Lung (tissue), 11 donors: ENCODE measurements at regions not wholly inside any gene's neighbourhood (a gene's known extent, or its start where the extent isn't known, plus 50 kb on each side); places are given as distances from the start of the nearest gene placed in this dataset.

Source experiments
- ATAC-seq: fragments of 200-7000 bp; cut with Tn5 transposase; one replicate; pipeline ENCODE4 v1.9.1; 2020; ENCODE audit warnings: moderate number of reproducible peaks; ENCODE audit not compliant: insufficient read depth, low FRiP score
- DNase-seq, 3 donors: peaks; one replicate each; pipeline ENCODE4 v3.0.0-alpha.2; 2013 to 2017
- H3K27ac ChIP-seq, 2 donors: one replicate each; pipeline ENCODE4 v1.5.1; 2013; ENCODE audit warnings: mild to moderate bottlenecking in 2 of 2, moderate library complexity in 2 of 2, control low read depth in 1 of 2, inconsistent platforms in 1 of 2, low read depth in 1 of 2, low read length in 1 of 2
- H3K27me3 ChIP-seq, 3 donors: one replicate each; pipeline ENCODE4 v1.5.1; 2013; ENCODE audit warnings: low read length in 2 of 3; ENCODE audit not compliant: control insufficient read depth in 3 of 3, insufficient read depth in 3 of 3
- H3K36me3 ChIP-seq, 4 donors: one replicate each; pipeline ENCODE4 v1.5.1; 2013; ENCODE audit warnings: low read length in 4 of 4, mild to moderate bottlenecking in 1 of 4, moderate library complexity in 1 of 4; ENCODE audit not compliant: control insufficient read depth in 4 of 4, insufficient read depth in 4 of 4
- H3K4me1 ChIP-seq, 5 donors: one replicate each; pipeline ENCODE4 v1.5.1; 2013; ENCODE audit warnings: low read length in 5 of 5, mild to moderate bottlenecking in 2 of 5, moderate library complexity in 1 of 5; ENCODE audit not compliant: control insufficient read depth in 5 of 5, insufficient read depth in 5 of 5
- H3K4me3 ChIP-seq: one replicate; pipeline ENCODE4 v1.5.1; 2013; ENCODE audit warnings: mild to moderate bottlenecking, control low read depth, moderate library complexity
- H3K9ac ChIP-seq, 2 donors: one replicate each; pipeline ENCODE4 v1.5.1; 2013; ENCODE audit warnings: low read length in 2 of 2, control low read depth in 1 of 2; ENCODE audit not compliant: insufficient read depth in 1 of 2
- H3K9me3 ChIP-seq, 4 donors: one replicate each; pipeline ENCODE4 v1.5.1; 2013; ENCODE audit warnings: low read length in 3 of 4, mild to moderate bottlenecking in 1 of 4, moderate library complexity in 1 of 4; ENCODE audit not compliant: control insufficient read depth in 4 of 4, insufficient read depth in 3 of 4
- WGBS, 2 donors: extraction: QIAGEN DNeasy Blood & Tissue Kit; methylation state at CpG; one replicate each; pipeline ENCODE4 v1.1.7; 2013; 5-methylcytosine and 5-hydroxymethylcytosine counted together
- TF ChIP-seq, protein P1 (sequence below): IDR thresholded peaks from 2 replicates; pipeline ENCODE4 v1.5.1; 2012; ENCODE audit warnings: mild to moderate bottlenecking; ENCODE audit errors: control extremely low read depth, extremely low read depth
- donor health status: control.
- donor health status: control.
- donor health status: Bipolar disorder and iron deficiency.
- donor health status: healthy.
- donor health status: DM: yes; HTN: yes; CAD: no.

DNA sequence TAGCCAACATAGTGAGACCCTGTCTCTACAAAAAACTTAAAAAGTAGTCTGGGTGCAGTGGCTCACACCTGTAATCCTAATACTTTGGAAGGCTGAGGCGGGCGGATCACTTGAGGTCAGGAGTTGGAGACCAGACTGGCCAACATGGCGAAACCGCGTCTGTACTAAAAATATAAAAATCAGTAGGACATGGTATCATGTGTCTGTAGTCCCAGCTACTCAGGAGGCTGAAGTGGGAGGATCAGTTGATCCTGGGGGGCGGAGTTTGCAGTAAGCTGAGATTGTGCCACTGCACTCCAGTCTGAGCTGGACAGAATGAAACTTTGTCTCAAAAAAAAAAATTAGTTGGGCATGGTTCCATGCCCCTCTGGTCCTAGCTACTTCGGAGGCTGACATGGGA, 57.9 kb upstream of the MIER3 start:
- no peak overlapping the region for H3K27ac ChIP-seq
- TF ChIP-seq, protein P1, sequence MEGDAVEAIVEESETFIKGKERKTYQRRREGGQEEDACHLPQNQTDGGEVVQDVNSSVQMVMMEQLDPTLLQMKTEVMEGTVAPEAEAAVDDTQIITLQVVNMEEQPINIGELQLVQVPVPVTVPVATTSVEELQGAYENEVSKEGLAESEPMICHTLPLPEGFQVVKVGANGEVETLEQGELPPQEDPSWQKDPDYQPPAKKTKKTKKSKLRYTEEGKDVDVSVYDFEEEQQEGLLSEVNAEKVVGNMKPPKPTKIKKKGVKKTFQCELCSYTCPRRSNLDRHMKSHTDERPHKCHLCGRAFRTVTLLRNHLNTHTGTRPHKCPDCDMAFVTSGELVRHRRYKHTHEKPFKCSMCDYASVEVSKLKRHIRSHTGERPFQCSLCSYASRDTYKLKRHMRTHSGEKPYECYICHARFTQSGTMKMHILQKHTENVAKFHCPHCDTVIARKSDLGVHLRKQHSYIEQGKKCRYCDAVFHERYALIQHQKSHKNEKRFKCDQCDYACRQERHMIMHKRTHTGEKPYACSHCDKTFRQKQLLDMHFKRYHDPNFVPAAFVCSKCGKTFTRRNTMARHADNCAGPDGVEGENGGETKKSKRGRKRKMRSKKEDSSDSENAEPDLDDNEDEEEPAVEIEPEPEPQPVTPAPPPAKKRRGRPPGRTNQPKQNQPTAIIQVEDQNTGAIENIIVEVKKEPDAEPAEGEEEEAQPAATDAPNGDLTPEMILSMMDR = no peak
- no peaks in the 10 kb centered on the region for H3K36me3 ChIP-seq
- H3K4me1 ChIP-seq = no peaks in the 10 kb centered on the region
- ATAC-seq (no peak), DNase-seq (no peak)
- 88 to 95% methylated on average over 7 of the region's 7 CpGs for WGBS, 2 donors
- H3K9me3 ChIP-seq = no peaks in the 10 kb centered on the region
- H3K9ac ChIP-seq = no peak overlapping the region
- no peaks in the 10 kb centered on the region for H3K27me3 ChIP-seq
- H3K4me3 ChIP-seq = no peak overlapping the region

DNA sequence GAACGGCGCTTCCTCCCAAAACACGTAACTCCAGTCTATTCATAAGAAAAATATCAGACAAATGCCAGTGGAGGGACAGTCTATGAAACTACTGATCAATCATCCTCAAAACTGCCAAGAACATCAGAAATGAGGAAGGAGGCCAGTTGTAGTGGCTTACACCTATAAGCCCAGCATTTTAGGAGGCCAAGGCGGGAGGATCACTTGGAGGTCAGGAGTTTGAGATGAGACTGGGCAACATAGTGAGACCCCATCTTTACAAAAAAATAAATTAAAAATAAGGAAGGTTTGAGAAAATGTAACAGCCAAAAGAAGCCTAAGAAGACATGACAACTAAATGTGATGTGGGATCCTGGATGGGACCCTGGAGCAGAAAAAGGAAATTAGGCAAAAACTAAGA, 58.9 kb upstream of the MIER3 start:
- Histone ChIP-seq H3K9ac (no peak overlapping the region), H3K9me3 (no peaks in the 10 kb centered on the region), H3K4me3 (no peak overlapping the region), H3K27me3 (no peaks in the 10 kb centered on the region), H3K36me3 (no peaks in the 10 kb centered on the region), H3K27ac (no peak overlapping the region), H3K4me1 (no peaks in the 10 kb centered on the region)
- DNase-seq (no peak), ATAC-seq (no peak)
- TF ChIP-seq, protein P1 = no peak
- WGBS, 2 donors = 91 to 100% methylated on average over 4 of the region's 4 CpGs

DNA sequence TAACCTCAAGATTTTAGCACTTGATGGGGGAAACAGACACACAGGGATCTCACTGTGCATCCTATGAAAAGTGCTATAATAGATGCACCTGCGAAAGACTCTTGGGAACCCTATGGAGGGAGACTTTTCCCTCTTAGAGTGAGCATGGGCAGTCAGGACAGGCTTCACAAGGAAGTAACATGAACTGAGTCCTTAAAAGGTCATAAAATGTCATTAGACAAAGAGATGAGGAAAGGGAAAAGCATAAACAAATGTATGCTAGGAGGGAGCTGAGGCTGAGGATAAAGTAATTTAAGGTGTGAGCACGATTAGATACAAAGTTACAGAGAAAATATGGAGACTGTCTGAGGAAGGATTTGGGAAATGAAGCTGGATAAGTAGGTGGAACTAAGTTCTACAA, 60.6 kb upstream of the MIER3 start:
- Histone ChIP-seq H3K36me3 (no peaks in the 10 kb centered on the region), H3K9ac (no peak overlapping the region), H3K4me3 (no peak overlapping the region), H3K27ac (no peak overlapping the region), H3K9me3 (no peaks in the 10 kb centered on the region), H3K4me1 (no peaks in the 10 kb centered on the region), H3K27me3 (no peaks in the 10 kb centered on the region)
- ATAC-seq = no peak
- 84 to 89% methylated on average over 2 of the region's 2 CpGs for WGBS, 2 donors
- DNase-seq = no peak
- TF ChIP-seq, protein P1 = no peak

DNA sequence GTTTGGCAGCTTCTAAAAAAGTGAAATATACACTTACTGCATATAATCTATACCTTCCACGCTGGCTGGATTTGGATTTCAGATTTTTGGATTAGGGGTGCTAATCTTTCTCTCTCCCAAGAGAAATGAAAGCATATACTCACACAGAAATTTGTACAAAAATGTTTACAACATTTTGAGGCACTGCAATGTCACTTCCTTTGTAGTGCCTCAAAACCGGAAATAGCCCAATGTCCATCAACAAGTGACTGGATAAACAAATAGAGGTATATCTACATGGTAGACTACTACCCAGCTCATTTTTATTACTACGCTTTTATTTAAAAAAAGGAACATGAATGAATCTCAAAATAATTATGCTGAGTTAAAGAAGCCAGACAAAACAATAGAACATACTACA, 74.0 kb upstream of the MIER3 start:
- Histone ChIP-seq H3K4me1 (no peaks in the 10 kb centered on the region), H3K27me3 (no peaks in the 10 kb centered on the region), H3K9ac (no peak overlapping the region), H3K27ac (no peak overlapping the region), H3K4me3 (no peak overlapping the region), H3K36me3 (no peaks in the 10 kb centered on the region), H3K9me3 (peaks cover 0 to 5% (median 0%) of the 10 kb centered on the region in 4 donors)
- DNase-seq (no peak), ATAC-seq (no peak)
- 70 to 78% methylated on average over 3 of the region's 3 CpGs for WGBS, 2 donors
- TF ChIP-seq, protein P1 = no peak
